Memory B cell (primary cell): ENCODE measurements at regions not wholly inside any gene's neighbourhood (a gene's known extent, or its start where the extent isn't known, plus 50 kb on each side); places are given as distances from the start of the nearest gene placed in this dataset.

ENCODE experiments used
- ATAC-seq: fragments of 150-1000 bp; cut with Tn5 transposase; 2 replicates; pipeline ENCODE4 v1.10.0; 2021; ENCODE audit warnings: low read depth, mild to moderate bottlenecking, moderate library complexity
- DNase-seq, 2 donors: peaks; one replicate each; pipeline ENCODE4 v3.0.0; 2022; ENCODE audit warnings: low spot score in 2 of 2
- H3K27ac Mint-ChIP-seq: one replicate; pipeline ENCODE4 v1.8.0; 2022; ENCODE audit warnings: mild to moderate bottlenecking, moderate library complexity, mixed read lengths
- H3K27me3 Mint-ChIP-seq: one replicate; pipeline ENCODE4 v1.8.0; 2022; ENCODE audit warnings: mixed read lengths
- H3K36me3 Mint-ChIP-seq: one replicate; pipeline ENCODE4 v1.8.0; 2022; ENCODE audit warnings: mild to moderate bottlenecking, mixed read lengths
- H3K4me1 Mint-ChIP-seq: one replicate; pipeline ENCODE4 v1.8.0; 2022; ENCODE audit warnings: mixed read lengths
- H3K4me3 Mint-ChIP-seq: one replicate; pipeline ENCODE4 v1.8.0; 2022; ENCODE audit warnings: mild to moderate bottlenecking, moderate library complexity, mixed read lengths
- H3K9me3 Mint-ChIP-seq: one replicate; pipeline ENCODE4 v1.8.0; 2022; ENCODE audit warnings: mixed read lengths

DNA sequence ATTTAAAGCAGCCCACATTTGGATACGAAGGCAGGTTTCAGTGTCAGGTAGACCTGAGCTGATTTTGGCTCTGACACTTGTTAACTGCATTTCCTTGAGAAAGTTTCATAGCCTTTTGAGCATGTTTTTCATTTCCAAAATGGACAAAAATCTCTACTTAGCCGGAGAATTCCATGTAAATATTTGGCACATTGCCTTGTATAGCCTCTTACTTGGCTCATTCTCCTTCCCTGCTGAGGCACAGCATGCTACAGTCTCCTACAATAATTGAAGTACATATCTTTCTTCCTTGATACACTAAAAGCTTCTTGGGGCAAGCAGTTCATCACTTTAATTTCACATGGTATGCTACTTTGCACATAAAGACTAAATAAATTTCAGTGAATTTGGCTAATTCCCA, 772.2 kb upstream of the CHAC2 start:
- DNase-seq: no peak
- Mint-ChIP-seq H3K4me1 (no peaks in the 10 kb centered on the region), H3K4me3 (no peak overlapping the region), H3K36me3 (no peaks in the 10 kb centered on the region), H3K9me3 (no peaks in the 10 kb centered on the region), H3K27me3 (no peaks in the 10 kb centered on the region), H3K27ac (no peak overlapping the region)
- no peak for ATAC-seq

- Mint-ChIP-seq H3K9me3 (peaks cover 2% of the 10 kb centered on the region), H3K36me3 (no peaks in the 10 kb centered on the region), H3K27ac (no peak overlapping the region), H3K27me3 (no peaks in the 10 kb centered on the region), H3K4me3 (no peak overlapping the region), H3K4me1 (no peaks in the 10 kb centered on the region)
- ATAC-seq: no peak
- no peak for DNase-seq
Observed at GRCh38 chr2:52976143-52976949, 791.3 kb upstream of the CHAC2 start.

DNA sequence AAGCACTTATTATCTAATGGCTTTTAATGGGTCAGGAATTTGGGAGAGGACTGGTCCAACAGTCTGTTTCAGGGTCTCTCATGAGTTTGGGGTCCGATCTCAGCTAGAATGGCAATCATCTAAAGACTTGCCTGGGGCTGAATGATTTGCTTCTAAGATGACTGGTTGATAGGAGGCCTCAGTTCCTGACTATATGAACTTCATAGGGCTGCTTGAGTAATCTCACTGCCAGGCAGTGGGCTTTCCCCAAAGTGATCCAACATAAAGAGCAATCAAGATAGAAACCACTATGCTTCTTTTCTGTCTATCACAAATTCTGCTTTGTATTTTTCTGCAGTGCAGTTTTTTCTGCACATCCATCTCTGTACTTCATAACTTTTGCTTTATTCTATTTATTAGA, 793.5 kb upstream of the CHAC2 start:
- Mint-ChIP-seq H3K36me3 (no peaks in the 10 kb centered on the region), H3K27ac (no peak overlapping the region), H3K4me3 (no peak overlapping the region), H3K9me3 (no peaks in the 10 kb centered on the region), H3K4me1 (no peaks in the 10 kb centered on the region), H3K27me3 (no peaks in the 10 kb centered on the region)
- DNase-seq: no peak
- no peak for ATAC-seq

DNA sequence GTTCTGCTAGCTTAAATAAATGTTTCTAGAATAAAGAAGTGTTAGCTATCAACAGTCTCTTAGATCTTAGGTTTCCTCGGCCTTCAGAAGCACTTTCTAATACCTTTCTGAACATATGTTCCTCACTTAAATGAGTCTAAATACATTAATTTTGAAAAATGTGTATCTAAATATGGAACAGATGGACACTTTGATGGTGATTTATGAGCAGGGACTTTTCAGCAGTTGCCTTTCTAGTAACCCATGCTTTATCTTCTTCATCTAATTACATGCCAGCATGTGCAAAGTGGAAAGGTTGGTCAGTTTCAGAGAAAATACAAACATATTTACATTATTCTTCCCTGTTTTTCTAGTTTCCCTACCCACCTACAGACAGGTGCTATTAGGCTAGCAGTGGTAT, 797.0 kb upstream of the CHAC2 start:
- no peak overlapping the region for H3K4me3 Mint-ChIP-seq
- H3K27ac Mint-ChIP-seq: no peak overlapping the region

GRCh38 chr2:52968043-52968442, 799.6 kb upstream of the CHAC2 start:
- Mint-ChIP-seq H3K4me3 (no peak overlapping the region), H3K36me3 (no peaks in the 10 kb centered on the region), H3K9me3 (no peaks in the 10 kb centered on the region), H3K27me3 (no peaks in the 10 kb centered on the region), H3K27ac (no peak overlapping the region), H3K4me1 (no peaks in the 10 kb centered on the region)
- ATAC-seq: no peak
- no peak for DNase-seq

More for the DNA sequence above, 797.0 kb upstream of the CHAC2 start:
- Mint-ChIP-seq H3K36me3 (no peaks in the 10 kb centered on the region), H3K9me3 (no peaks in the 10 kb centered on the region), H3K4me1 (no peaks in the 10 kb centered on the region), H3K27me3 (no peaks in the 10 kb centered on the region)
- no peak for DNase-seq
- ATAC-seq: no peak

DNA sequence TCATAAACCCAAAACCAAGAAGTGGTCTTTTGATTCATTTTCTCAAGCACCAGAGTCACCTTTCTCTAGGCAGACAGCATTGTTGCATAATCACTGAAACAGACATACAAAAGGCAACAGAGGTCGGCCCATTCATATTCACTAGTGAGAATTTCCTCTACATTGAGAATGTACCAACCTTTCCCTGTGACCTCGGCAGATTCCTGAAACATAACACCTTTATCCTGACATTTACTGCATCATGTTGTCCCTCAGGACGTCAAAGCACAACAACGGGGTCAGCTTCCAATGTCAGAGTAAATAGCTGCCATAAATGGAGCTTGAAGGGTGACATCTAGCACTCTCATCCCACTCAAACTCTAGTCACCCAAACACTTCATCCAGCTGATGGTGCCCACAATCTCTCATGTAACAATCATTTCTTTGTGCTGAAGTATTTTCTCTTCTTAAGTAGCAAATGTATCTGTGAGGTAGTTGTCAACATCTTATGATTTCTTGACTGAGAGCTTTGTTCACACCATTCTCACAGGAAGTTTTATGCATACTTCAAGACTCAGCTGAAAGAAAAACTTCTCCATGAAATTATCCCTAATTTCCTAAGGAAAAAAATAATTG, 802.6 kb upstream of the CHAC2 start:
- no peak overlapping the region for H3K4me3 Mint-ChIP-seq
- no peak for DNase-seq
- H3K27me3 Mint-ChIP-seq: no peaks in the 10 kb centered on the region
- peaks cover 4% of the 10 kb centered on the region for H3K9me3 Mint-ChIP-seq
- H3K4me1 Mint-ChIP-seq: no peaks in the 10 kb centered on the region
- no peak for ATAC-seq
- no peak overlapping the region for H3K27ac Mint-ChIP-seq
- H3K36me3 Mint-ChIP-seq: no peaks in the 10 kb centered on the region

GRCh38 chr2:52961403-52961802, 806.2 kb upstream of the CHAC2 start:
- ATAC-seq (no peak), DNase-seq (no peak)
- no peak overlapping the region for H3K4me3 Mint-ChIP-seq
- H3K27me3 Mint-ChIP-seq: no peaks in the 10 kb centered on the region
- H3K4me1 Mint-ChIP-seq: no peaks in the 10 kb centered on the region
- H3K36me3 Mint-ChIP-seq: no peaks in the 10 kb centered on the region
- no peak overlapping the region for H3K27ac Mint-ChIP-seq
- H3K9me3 Mint-ChIP-seq: peaks cover 6% of the 10 kb centered on the region

DNA sequence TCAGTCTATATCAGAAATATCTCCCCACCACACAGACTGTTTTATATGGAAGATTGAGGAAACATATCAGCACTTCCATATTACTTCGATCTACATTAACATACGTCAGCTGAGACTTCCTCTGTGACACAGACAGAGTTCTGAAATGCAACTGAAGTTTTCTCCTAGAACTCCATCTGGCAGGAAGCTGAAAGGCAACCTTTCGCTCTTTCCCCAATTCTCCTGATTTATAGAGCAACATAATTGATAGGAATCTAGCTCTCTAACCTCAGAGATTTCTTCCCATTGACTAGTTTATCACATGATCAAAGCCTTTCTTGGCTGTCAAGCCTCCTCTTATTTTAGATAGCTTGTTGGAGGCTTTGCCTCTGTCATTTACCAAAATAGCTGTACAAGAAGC, 806.7 kb upstream of the CHAC2 start:
- H3K4me1 Mint-ChIP-seq: no peaks in the 10 kb centered on the region
- no peaks in the 10 kb centered on the region for H3K36me3 Mint-ChIP-seq
- peaks cover 6% of the 10 kb centered on the region for H3K9me3 Mint-ChIP-seq
- no peak overlapping the region for H3K4me3 Mint-ChIP-seq
- no peaks in the 10 kb centered on the region for H3K27me3 Mint-ChIP-seq
- ATAC-seq: no peak
- no peak for DNase-seq
- no peak overlapping the region for H3K27ac Mint-ChIP-seq

DNA sequence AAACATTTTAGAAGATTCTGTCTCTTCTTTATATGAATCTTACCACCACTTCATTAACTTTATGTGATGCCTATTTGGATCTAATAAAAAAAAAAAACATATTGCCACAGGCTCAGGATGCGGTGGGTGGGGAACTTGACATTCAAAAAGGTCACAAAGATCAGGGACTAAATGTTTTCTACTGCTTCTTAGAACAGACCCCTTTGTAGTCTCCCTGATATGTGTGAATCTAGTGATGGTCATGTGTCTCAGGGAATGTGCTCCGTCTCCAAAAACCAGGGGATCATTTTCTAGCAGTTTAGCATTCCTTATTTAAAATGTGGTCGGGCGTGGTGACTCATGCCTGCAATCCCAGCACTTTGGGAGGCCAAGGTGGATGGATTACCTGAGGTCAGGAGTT, 807.8 kb upstream of the CHAC2 start:
- no peaks in the 10 kb centered on the region for H3K27me3 Mint-ChIP-seq
- H3K4me3 Mint-ChIP-seq: no peak overlapping the region
- H3K4me1 Mint-ChIP-seq: no peaks in the 10 kb centered on the region
- H3K36me3 Mint-ChIP-seq: no peaks in the 10 kb centered on the region
- no peak for ATAC-seq
- H3K27ac Mint-ChIP-seq: no peak overlapping the region
- DNase-seq: no peak
- H3K9me3 Mint-ChIP-seq: peaks cover 6% of the 10 kb centered on the region

- DNase-seq: no peak
Observed at GRCh38 chr2:52956766-52957165, 810.8 kb upstream of the CHAC2 start.

GRCh38 chr2:52956118-52956517, 811.5 kb upstream of the CHAC2 start:
- Mint-ChIP-seq H3K9me3 (peaks cover 2% of the 10 kb centered on the region), H3K36me3 (no peaks in the 10 kb centered on the region), H3K4me1 (no peaks in the 10 kb centered on the region), H3K27me3 (no peaks in the 10 kb centered on the region), H3K4me3 (no peak overlapping the region), H3K27ac (no peak overlapping the region)
- DNase-seq (no peak), ATAC-seq (no peak)

More at GRCh38 chr2:52956766-52957165, 810.8 kb upstream of the CHAC2 start:
- no peaks in the 10 kb centered on the region for H3K4me1 Mint-ChIP-seq
- no peak overlapping the region for H3K27ac Mint-ChIP-seq
- ATAC-seq: no peak
- H3K36me3 Mint-ChIP-seq: no peaks in the 10 kb centered on the region
- peaks cover 2% of the 10 kb centered on the region for H3K9me3 Mint-ChIP-seq
- no peaks in the 10 kb centered on the region for H3K27me3 Mint-ChIP-seq
- H3K4me3 Mint-ChIP-seq: no peak overlapping the region

DNA sequence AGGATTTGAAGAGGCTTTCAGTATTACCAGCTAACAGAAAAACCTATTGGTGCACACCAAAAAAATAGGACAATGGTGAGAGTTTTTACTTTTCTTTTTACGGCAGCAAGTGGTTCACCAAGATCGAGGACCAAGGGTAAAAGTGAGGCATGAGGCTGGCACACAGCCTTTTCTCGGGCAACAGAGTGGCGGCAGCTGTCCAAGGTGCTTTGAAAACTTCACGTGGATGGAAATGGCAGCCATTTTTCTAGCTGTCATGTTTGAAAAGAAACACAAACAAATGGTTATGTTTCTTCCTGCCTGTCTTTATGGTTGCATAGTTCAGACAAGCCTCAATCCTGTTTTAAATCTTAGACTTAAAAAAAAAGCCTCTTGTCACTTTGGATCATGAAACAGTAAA, 812.5 kb upstream of the CHAC2 start:
- H3K27ac Mint-ChIP-seq: no peak overlapping the region
- DNase-seq: no peak
- peaks cover 2% of the 10 kb centered on the region for H3K9me3 Mint-ChIP-seq

DNA sequence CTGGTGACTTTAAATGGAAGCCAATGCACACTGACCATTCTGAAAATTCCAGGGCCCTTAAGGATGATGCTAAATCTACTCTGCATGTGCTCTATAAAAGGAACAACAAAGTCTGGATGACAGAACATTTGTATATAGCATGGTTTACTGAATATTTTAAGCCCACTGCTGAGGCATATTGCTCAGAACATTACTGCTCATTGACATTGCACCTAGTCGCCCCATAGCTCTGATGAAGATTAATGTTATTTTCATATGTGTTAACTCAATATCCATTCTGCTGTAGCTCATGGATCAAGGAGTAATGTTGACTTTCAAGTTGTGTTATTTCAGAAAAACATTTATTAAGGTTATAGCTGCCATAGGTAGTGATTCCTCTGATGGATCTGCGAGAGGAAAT, 827.5 kb upstream of the CHAC2 start:
- ATAC-seq (no peak), DNase-seq (no peak)
- Mint-ChIP-seq H3K4me3 (no peak overlapping the region), H3K36me3 (no peaks in the 10 kb centered on the region), H3K4me1 (no peaks in the 10 kb centered on the region), H3K27ac (no peak overlapping the region), H3K27me3 (no peaks in the 10 kb centered on the region), H3K9me3 (no peaks in the 10 kb centered on the region)

More for the DNA sequence above, 812.5 kb upstream of the CHAC2 start:
- Mint-ChIP-seq H3K27me3 (no peaks in the 10 kb centered on the region), H3K36me3 (no peaks in the 10 kb centered on the region), H3K4me3 (no peak overlapping the region), H3K4me1 (no peaks in the 10 kb centered on the region)
- no peak for ATAC-seq

- H3K27me3 Mint-ChIP-seq: no peaks in the 10 kb centered on the region
- no peak for DNase-seq
- H3K4me1 Mint-ChIP-seq: no peaks in the 10 kb centered on the region
- H3K4me3 Mint-ChIP-seq: no peak overlapping the region
- ATAC-seq: no peak
- no peak overlapping the region for H3K27ac Mint-ChIP-seq
- no peaks in the 10 kb centered on the region for H3K9me3 Mint-ChIP-seq
- H3K36me3 Mint-ChIP-seq: no peaks in the 10 kb centered on the region
Observed at GRCh38 chr2:52939250-52939649, 828.4 kb upstream of the CHAC2 start.

DNA sequence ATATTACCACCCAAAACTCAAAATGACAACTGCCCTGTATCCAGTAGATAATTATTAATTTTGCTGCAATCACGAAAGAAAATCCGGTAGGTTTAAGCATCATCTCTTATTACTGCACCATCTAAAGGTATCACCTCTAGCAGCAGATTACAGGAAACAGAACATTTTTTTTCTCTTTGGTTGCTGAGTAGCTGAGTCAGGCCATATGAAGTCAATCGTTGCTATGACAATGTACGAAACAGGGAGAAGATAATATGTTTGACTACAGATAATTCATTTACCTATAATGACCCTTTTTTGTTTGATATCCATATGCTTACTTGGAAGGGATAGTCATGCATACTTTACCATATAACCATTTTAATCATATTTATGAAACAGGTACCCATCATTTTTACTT, 831.6 kb upstream of the CHAC2 start:
- Mint-ChIP-seq H3K4me3 (no peak overlapping the region), H3K27ac (no peak overlapping the region), H3K4me1 (no peaks in the 10 kb centered on the region), H3K9me3 (no peaks in the 10 kb centered on the region), H3K27me3 (no peaks in the 10 kb centered on the region), H3K36me3 (no peaks in the 10 kb centered on the region)
- ATAC-seq: no peak
- no peak for DNase-seq
